H1 (cell line): ENCODE measurements at regions not wholly inside any gene's neighbourhood (a gene's known extent, or its start where the extent isn't known, plus 50 kb on each side); places are given as distances from the start of the nearest gene placed in this dataset.

Experiments used
- CTCF ChIA-PET: fragments of 300-600 bp; sonication (Branson Sonifier 250); formaldehyde crosslinking; loops from one replicate; lab custom pipeline; 2021; ENCODE audit not compliant: partially characterized antibody; lab: Charles Lee
- POLR2A ChIA-PET: fragments of 300-600 bp; sonication (Branson Sonifier 250); formaldehyde crosslinking; loops from one replicate; lab custom pipeline; 2021; ENCODE audit warnings: inconsistent platforms; ENCODE audit not compliant: partially characterized antibody; lab: Charles Lee
- DNase-seq, 2 experiments: peaks; one replicate each; pipeline versions ENCODE4 v3.0.0 to v3.0.0-alpha.2; 2010 to 2022; ENCODE audit warnings: low spot score in 2 of 2, low read depth in 1 of 2, mixed read lengths in 1 of 2
- FAIRE-seq: peaks from 2 replicates; lab custom pipeline; 2011; peaks lifted over from hg19 to GRCh38; lab: Jason Lieb, UNC
- H2AFZ ChIP-seq: 2 replicates; pipeline ENCODE4 v1.8.1; 2012; ENCODE audit warnings: low read length, inconsistent platforms
- H2AK5ac ChIP-seq: 2 replicates; pipeline ENCODE4 v1.6.1; 2013; ENCODE audit warnings: low read depth, low read length
- H2BK120ac ChIP-seq: replicated peaks from 2 replicates; pipeline ENCODE3; 2013; ENCODE audit warnings: low read depth, low read length, inconsistent platforms
- H2BK12ac ChIP-seq: 2 replicates; pipeline ENCODE4 v1.6.1; 2013; ENCODE audit warnings: low read depth, low read length
- H2BK15ac ChIP-seq: 2 replicates; pipeline ENCODE4 v1.6.1; 2013; ENCODE audit warnings: low read length
- H2BK20ac ChIP-seq: 2 replicates; pipeline ENCODE4 v1.6.1; 2013; ENCODE audit warnings: low read length
- H2BK5ac ChIP-seq: 2 replicates; pipeline ENCODE4 v1.6.1; 2013; ENCODE audit warnings: low read depth, low read length
- H3K14ac ChIP-seq: 2 replicates; pipeline ENCODE4 v1.6.1; 2013; ENCODE audit warnings: inconsistent platforms; ENCODE audit not compliant: insufficient read length
- H3K18ac ChIP-seq: 2 replicates; pipeline ENCODE4 v1.6.1; 2013; ENCODE audit warnings: low read length; ENCODE audit errors: extremely low read depth
- H3K23ac ChIP-seq: 2 replicates; pipeline ENCODE4 v1.6.1; 2013; ENCODE audit warnings: inconsistent platforms; ENCODE audit not compliant: insufficient read length
- H3K23me2 ChIP-seq: 2 replicates; pipeline ENCODE4 v1.6.1; 2013; ENCODE audit warnings: low read depth, low read length
- H3K27ac ChIP-seq: 2 replicates; pipeline ENCODE4 v1.6.1; 2011; ENCODE audit warnings: low read depth, low read length, inconsistent platforms
- H3K27me3 ChIP-seq, 4 experiments: replicated peaks in 1 of 4; 1 replicate in 1 of 4; 2 replicates in 3 of 4; pipeline versions ENCODE4 v1.6.1 to v1.8.1; 2011 to 2013; ENCODE audit warnings: low read length in 3 of 4, mild to moderate bottlenecking in 3 of 4, inconsistent platforms in 2 of 4, mixed read lengths in 2 of 4, moderate library complexity in 1 of 4; ENCODE audit not compliant: control insufficient read depth in 3 of 4, insufficient read depth in 3 of 4; ENCODE audit errors: extremely low read depth in 1 of 4
- H3K36me3 ChIP-seq, 4 experiments: 2 replicates each; pipeline versions ENCODE4 v1.6.1 to v1.8.1; 2011 to 2013; ENCODE audit warnings: mild to moderate bottlenecking in 4 of 4, low read length in 3 of 4, moderate library complexity in 2 of 4, control low read depth in 1 of 4, inconsistent platforms in 1 of 4; ENCODE audit not compliant: insufficient read depth in 4 of 4, control insufficient read depth in 2 of 4
- H3K4ac ChIP-seq: replicated peaks from 2 replicates; pipeline ENCODE3; 2013; ENCODE audit warnings: low read length, low read depth, mixed read lengths, inconsistent platforms; ENCODE audit not compliant: insufficient read length
- H3K4me1 ChIP-seq, 4 experiments: replicated peaks in 1 of 4; 1 replicate in 1 of 4; 2 replicates in 3 of 4; pipeline versions ENCODE4 v1.6.1 to v1.8.1; 2011 to 2013; ENCODE audit warnings: low read length in 3 of 4, inconsistent platforms in 2 of 4, mixed read lengths in 1 of 4; ENCODE audit not compliant: insufficient read depth in 4 of 4, control insufficient read depth in 3 of 4
- H3K4me2 ChIP-seq, 2 experiments: 2 replicates each; pipeline versions ENCODE4 v1.6.1 to v1.8.1; 2011 to 2013; ENCODE audit warnings: low read depth in 2 of 2, low read length in 2 of 2, control low read depth in 1 of 2, inconsistent platforms in 1 of 2, mild to moderate bottlenecking in 1 of 2; ENCODE audit not compliant: insufficient read depth in 1 of 2
- H3K4me3 ChIP-seq, 4 experiments: fragments of 200-600, 300-600 bp in 1 of 4; sonication (generic), shearing (Covaris generic), sonication (Bioruptor Twin) in 1 of 4; 2 replicates each; pipeline versions ENCODE4 v1.5.1 to v1.8.1; 2011 to 2016; ENCODE audit warnings: low read length in 4 of 4, low read depth in 3 of 4, control low read depth in 2 of 4, inconsistent platforms in 2 of 4, mild to moderate bottlenecking in 2 of 4, mixed read lengths in 1 of 4, moderate library complexity in 1 of 4; ENCODE audit not compliant: insufficient read depth in 2 of 4; ENCODE audit errors: extremely low read depth in 1 of 4
- H3K56ac ChIP-seq: replicated peaks from 2 replicates; pipeline ENCODE3; 2013; ENCODE audit warnings: low read depth, mild to moderate bottlenecking, mixed read lengths, low read length, inconsistent platforms; ENCODE audit not compliant: insufficient read length
- H3K79me1 ChIP-seq: 2 replicates; pipeline ENCODE4 v1.6.1; 2013; ENCODE audit warnings: low read depth, low read length, control low read depth
- H3K79me2 ChIP-seq, 2 experiments: 2 replicates each; pipeline versions ENCODE4 v1.6.1 to v1.8.1; 2012 to 2013; ENCODE audit warnings: low read length in 2 of 2, mild to moderate bottlenecking in 2 of 2, inconsistent platforms in 1 of 2; ENCODE audit not compliant: insufficient read depth in 2 of 2, control insufficient read depth in 1 of 2
- H3K9ac ChIP-seq, 4 experiments: replicated peaks in 1 of 4; 1 replicate in 1 of 4; 2 replicates in 3 of 4; pipeline versions ENCODE4 v1.6.1 to v1.8.1; 2011 to 2013; ENCODE audit warnings: low read depth in 3 of 4, low read length in 3 of 4, control low read depth in 2 of 4, mild to moderate bottlenecking in 2 of 4, moderate library complexity in 2 of 4, inconsistent platforms in 1 of 4; ENCODE audit errors: extremely low read depth in 1 of 4
- H3K9me3 ChIP-seq, 2 experiments: 2 replicates each; pipeline versions ENCODE4 v1.6.1 to v1.8.1; 2012 to 2013; ENCODE audit warnings: mild to moderate bottlenecking in 2 of 2, moderate library complexity in 2 of 2, control low read depth in 1 of 2, inconsistent platforms in 1 of 2, low read depth in 1 of 2, low read length in 1 of 2, mixed read lengths in 1 of 2; ENCODE audit not compliant: insufficient read depth in 2 of 2
- H4K20me1 ChIP-seq, 2 experiments: replicated peaks in 1 of 2; 2 replicates each; pipeline versions ENCODE3 to v1.8.1; 2011 to 2013; ENCODE audit warnings: inconsistent platforms in 2 of 2, low read length in 2 of 2, mild to moderate bottlenecking in 1 of 2; ENCODE audit not compliant: insufficient read depth in 2 of 2, control insufficient read depth in 1 of 2
- H4K5ac ChIP-seq: 2 replicates; pipeline ENCODE4 v1.6.1; 2013; ENCODE audit warnings: low read length, low read depth, mixed read lengths, inconsistent platforms; ENCODE audit not compliant: insufficient read length
- H4K8ac ChIP-seq: 2 replicates; pipeline ENCODE4 v1.8.0; 2013; ENCODE audit warnings: mild to moderate bottlenecking, moderate library complexity, low read length, inconsistent platforms; ENCODE audit not compliant: insufficient read depth; ENCODE audit errors: extremely low read depth
- H4K91ac ChIP-seq: replicated peaks from 2 replicates; pipeline ENCODE3; 2013; ENCODE audit warnings: low read length, mixed read lengths, inconsistent platforms; ENCODE audit not compliant: insufficient read length
- MAFK ChIP-seq: IDR thresholded peaks from 2 replicates; pipeline ENCODE4 v1.6.1; 2012; ENCODE audit warnings: low read depth, mild to moderate bottlenecking, improper control_type of control experiment, low read length
- SP4 ChIP-seq: IDR thresholded peaks from 2 replicates; pipeline ENCODE4 v1.6.1; 2012; ENCODE audit warnings: low read length, inconsistent platforms
- WGBS, 2 experiments: shearing (Covaris generic) in 1 of 2; methylation state at CpG; one replicate each; pipeline versions ENCODE4 v1.1.6 to v1.1.7; 2013 to 2015; ENCODE audit warnings: low lambda C conversion rate in 2 of 2, mixed read lengths in 2 of 2, inconsistent platforms in 1 of 2, low coverage in 1 of 2, missing lambda C conversion rate in 1 of 2; ENCODE audit not compliant: insufficient replicate concordance in 2 of 2, insufficient coverage in 1 of 2, insufficient read length in 1 of 2; ENCODE audit errors: extremely low coverage in 1 of 2, missing lambda C conversion rate in 1 of 2; 5-methylcytosine and 5-hydroxymethylcytosine counted together
- TF ChIP-seq, protein P1 (sequence below): IDR thresholded peaks from 2 replicates; pipeline ENCODE4 v1.6.1; 2011; ENCODE audit warnings: low read length, improper control_type of control experiment

DNA sequence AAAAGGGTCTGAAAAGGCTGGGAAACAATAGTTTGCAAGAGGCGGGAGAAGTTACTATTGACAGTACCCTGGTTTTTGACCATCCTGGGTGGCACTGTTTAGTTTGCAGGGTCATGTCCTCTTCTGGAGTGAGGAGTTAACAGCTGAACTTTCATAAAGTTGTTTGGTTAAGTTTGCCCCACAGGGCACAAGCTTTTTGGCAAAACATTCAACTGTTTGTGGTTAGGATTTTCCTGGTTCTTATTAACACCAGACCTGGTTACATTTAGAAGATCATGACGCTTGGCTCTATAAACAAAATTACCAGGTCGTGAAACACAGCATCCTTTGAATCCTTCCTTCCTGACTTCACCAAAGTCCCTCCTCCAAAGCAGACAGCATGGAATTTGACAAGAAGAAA, 106.1 kb downstream of the RIN2 start:
- Histone ChIP-seq H2AFZ (no peak overlapping the region), H3K4me2 (no peak overlapping the region), H3K27ac (no peak overlapping the region), H4K20me1 (no peaks in the 10 kb centered on the region), H3K56ac (no peak overlapping the region), H2BK20ac (no peak overlapping the region), H3K4ac (no peak overlapping the region), H4K91ac (no peak overlapping the region), H3K79me1 (no peaks in the 10 kb centered on the region), H3K27me3 (no peaks in the 10 kb centered on the region), H3K18ac (no peak overlapping the region), H3K79me2 (no peaks in the 10 kb centered on the region), H3K23ac (no peak overlapping the region), H3K4me1 (no peaks in the 10 kb centered on the region), H3K4me3 (no peak overlapping the region), H3K36me3 (no peaks in the 10 kb centered on the region), H3K23me2 (no peaks in the 10 kb centered on the region), H3K14ac (no peak overlapping the region), H3K9ac (no peak overlapping the region), H4K8ac (no peak overlapping the region), H4K5ac (no peak overlapping the region), H2BK120ac (no peak overlapping the region), H2BK15ac (no peak overlapping the region), H2BK5ac (no peak overlapping the region), H2BK12ac (no peak overlapping the region), H3K9me3 (no peaks in the 10 kb centered on the region; a peak in 1 of 4 replicates), H2AK5ac (no peak overlapping the region)
- FAIRE-seq (no peak), DNase-seq (no peak)
- POLR2A ChIA-PET: no interaction called here
- 77% methylated on average over 3 of the region's 3 CpGs; no CpG with 5 or more reads in 1 of the 2 experiments for WGBS, 2 experiments
- CTCF ChIA-PET: no interaction called here
- TF ChIP-seq, protein P1, sequence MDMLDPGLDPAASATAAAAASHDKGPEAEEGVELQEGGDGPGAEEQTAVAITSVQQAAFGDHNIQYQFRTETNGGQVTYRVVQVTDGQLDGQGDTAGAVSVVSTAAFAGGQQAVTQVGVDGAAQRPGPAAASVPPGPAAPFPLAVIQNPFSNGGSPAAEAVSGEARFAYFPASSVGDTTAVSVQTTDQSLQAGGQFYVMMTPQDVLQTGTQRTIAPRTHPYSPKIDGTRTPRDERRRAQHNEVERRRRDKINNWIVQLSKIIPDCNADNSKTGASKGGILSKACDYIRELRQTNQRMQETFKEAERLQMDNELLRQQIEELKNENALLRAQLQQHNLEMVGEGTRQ: no peak
- no peak for TF ChIP-seq MAFK
- TF ChIP-seq SP4: no peak
